GM21717 (cell line): ENCODE measurements at regions not wholly inside any gene's neighbourhood (a gene's known extent, or its start where the extent isn't known, plus 50 kb on each side); places are given as distances from the start of the nearest gene placed in this dataset.
"Not testable (repeated sequence)": the region's sequence is repeated elsewhere in the genome, so short reads cannot be mapped to it uniquely, and the experiment has no call there.

Experiments used
- ATAC-seq: cut with Tn5 transposase; IDR thresholded peaks from one replicate; pipeline ENCODE4 v1.9.1; 2021; ENCODE audit warnings: mild to moderate bottlenecking, moderate library complexity; ENCODE audit not compliant: unreplicated experiment

DNA sequence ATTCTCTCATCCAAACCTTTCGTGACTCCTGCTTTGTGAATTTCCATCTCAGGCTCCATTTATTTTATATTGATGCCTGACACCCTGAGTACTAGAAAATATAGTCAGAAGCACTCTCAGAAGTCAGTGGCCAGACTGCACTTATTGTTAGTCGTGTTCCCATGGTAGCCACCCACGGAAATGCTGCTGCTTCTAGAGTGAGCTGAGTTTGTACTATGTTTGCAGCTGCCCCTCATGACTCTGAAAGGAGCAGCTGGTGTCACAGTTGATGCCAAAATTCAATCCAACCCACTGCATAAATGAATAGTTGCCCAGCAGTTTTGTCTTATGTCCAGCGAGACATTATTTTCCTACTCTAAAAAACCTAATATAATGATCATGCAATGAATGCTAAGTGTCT lies 265.2 kb upstream of the SPHKAP start:
- no peak for ATAC-seq

DNA sequence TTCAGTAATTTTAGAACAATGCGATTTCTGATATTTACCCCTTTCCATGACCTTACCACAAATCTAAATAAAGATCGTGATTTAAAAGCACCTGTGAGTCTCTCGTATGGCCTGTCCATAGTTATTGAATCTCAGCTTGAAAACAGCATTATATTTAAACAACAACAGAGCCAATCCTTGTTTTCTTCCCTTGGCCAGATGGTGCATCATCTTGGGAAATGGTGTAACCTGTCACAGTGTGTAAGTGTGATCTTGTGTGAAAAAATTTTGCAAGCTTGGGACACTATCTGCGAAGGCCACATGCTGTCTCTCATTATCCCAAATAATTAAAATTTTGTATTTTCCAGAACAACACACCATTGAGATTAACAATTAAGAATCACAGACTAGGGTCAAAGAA lies 262.7 kb upstream of the SPHKAP start:
- no peak for ATAC-seq

DNA sequence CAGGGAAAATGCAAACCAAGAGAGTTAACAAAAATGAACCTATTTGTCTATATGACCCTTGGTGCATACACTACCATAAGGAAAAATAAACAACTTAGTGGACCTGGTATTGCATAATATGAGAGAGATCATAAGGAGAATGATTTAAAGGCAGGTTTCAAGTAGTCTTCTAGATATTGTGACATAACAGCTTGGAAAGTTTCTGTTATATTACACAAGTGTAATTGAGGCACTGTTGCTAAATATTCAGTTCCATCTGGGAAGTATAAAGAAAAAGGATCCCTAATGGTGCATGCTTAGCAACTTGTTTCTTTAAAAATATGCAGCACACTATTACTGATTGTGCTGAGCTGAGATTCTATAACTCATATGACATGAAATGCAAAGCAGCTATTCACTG lies 252.2 kb upstream of the SPHKAP start:
- no peak for ATAC-seq

DNA sequence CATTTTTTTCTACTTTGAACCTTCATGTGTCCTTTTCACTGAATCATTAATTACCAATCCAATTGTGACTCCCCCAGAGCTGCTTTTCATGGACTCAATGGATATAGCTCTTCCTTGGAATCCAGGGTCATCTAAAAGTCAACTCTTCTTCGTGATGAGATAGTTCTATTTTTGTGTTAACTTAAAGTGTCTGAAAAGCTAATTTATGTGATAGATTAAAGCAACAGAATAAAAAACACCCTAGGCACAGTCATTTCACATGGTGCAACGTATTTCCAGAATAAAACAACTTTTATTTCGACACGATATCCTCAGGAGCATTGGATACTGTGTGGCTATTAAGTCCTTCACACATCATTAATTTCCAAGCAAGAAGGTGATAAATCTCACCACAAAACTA lies 250.6 kb upstream of the SPHKAP start:
- ATAC-seq = no peak

DNA sequence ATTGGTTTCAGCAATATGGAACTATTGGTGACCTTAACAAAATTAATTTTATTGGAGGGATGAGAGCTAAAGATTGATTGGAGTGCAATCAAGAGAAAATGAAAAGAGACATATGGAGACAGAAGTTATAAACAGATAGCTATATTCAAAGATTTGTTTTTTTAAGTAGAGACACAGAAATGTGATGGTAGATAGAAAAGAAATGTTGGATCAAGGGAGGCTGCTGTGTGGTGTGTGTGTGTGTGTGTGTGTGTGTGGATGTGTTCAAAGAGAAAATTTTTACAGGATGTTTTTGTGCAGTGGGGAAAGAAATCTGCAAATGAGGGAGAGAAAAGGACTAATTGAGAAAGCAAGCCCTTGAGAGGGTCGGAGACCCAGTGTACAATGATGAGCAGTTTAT lies 249.5 kb upstream of the SPHKAP start:
- no peak for ATAC-seq

DNA sequence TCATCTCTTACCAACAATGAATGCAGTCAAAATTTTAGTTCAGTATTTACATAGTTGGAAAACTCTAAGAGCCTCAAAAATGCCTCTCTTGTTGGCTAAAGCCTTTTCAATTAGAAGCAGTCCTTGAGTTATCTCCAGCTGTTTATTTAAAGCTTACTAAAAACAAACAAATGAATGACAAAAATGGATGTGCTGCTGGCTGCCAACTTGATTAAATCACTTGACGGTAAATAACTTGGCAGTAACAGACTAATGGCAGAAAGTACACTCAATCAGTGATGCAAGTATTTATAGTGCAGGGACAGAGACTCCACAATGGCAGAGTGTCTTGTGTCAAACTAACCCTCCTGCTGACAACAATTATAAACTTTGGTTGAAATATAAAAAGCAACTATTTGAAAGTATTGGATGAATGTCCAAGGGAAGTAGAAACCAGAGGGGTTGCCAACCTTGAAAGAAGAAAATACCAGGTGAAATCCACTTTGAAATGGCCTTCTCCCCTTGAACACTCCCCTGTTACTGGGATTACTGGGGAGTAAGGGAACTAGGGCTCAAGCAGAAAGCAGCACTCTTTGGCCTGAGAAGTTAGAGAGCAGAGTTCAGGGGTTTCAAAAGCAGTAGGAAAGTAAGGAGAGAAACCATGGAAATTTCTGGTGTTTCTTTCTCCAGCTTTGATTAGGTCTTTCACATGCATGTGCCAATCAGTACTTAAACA lies 245.2 kb upstream of the SPHKAP start:
- no peak for ATAC-seq

DNA sequence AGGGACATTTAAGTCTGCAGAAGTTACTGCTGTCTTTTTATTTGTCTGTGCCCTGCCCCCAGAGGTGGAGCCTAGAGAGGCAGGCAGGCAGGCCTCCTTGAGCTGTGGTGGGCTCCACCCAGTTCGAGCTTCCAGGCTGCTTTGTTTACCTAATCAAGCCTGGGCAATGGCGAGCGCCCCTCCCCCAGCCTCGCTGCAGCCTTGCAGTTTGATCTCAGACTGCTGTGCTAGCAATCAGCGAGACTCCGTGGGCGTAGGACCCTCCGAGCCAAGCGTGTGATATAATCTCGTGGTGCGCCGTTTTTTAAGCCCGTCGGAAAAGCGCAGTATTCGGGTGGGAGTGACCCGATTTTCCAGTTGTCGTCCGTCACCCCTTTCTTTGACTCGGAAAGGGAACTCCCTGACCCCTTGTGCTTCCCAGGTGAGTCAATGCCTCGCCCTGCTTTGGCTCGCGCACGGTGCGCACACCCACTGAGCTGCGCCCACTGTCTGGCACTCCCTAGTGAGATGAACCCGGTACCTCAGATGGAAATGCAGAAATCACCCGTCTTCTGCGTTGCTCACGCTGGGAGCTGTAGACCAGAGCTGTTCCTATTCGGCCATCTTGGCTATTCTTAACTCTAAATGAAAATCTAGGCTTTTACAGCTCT lies 244.0 kb upstream of the SPHKAP start:
- not testable (repeated sequence) for ATAC-seq

DNA sequence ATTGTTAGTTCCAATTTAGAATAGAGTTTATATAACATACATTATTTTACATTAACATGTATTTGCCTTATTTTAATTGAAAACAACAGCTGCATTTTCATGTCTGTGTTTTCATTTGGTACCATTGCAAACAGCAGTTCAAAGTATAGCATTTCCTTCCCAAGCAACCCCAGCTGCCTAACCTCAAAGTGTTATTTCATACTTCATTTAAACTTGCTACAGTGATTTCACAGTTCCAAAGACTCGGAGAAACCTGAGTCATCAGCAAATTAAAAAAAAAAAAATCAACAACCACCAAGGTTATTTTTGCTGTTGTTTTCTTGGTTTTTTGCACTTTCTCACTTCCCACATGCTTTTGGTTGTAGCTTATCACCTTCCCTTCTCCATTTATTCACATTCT lies 236.5 kb upstream of the SPHKAP start:
- ATAC-seq = no peak

DNA sequence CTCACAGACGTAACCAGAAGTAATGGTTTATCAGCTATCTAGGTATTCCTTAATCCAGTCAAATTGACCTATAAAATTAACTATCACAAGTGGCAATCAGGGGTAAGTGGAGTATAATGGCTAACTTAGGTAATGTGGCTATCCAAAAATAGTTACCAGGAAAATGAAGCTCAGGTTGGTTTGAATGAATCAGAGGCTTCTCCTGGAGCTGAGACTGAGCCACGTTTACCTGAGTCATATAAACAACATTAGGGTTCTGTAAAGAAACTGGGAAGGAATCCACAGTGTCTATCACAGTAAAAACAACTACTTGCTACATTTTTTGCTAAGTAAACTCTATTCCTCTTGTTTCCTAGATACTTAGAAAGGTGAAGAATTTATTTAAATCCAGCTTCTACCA lies 236.0 kb upstream of the SPHKAP start:
- no peak for ATAC-seq

DNA sequence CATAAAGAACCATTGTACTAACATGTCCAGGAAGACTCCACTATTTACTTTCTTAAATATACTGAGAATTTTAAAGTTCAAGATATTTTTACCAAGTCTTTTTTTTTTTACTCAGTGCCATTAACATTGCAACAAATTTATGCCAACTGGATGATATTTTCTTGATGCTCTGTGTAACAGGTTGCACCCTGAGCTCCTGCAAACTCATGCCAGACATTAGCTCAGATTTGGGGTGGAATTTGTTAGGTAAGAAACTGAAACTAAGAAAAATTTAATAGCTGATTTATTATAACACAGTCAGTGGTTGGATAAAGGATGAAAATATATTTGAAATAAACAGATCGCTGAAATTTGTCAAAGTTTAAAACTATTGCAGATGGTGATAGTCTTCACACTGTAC lies 228.6 kb upstream of the SPHKAP start:
- ATAC-seq = no peak

DNA sequence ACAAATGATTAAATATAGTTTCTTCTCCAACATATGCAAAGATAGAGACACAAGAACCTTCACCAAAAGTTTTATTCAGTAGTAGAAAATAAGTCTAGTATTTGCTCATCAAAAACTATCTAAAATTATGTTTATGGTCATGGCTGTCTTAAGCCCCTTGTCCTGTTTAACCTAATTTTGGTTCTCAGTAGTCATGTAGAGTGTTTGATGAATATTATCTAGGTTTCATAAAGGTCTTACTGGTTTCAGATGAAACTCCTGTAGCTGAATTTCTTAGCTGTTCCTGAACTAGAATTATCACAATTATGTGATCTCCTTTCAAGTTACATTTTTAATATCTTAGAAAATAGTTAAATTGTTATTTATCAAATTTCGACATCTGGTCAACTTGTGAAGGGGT lies 228.0 kb upstream of the SPHKAP start:
- ATAC-seq = no peak

DNA sequence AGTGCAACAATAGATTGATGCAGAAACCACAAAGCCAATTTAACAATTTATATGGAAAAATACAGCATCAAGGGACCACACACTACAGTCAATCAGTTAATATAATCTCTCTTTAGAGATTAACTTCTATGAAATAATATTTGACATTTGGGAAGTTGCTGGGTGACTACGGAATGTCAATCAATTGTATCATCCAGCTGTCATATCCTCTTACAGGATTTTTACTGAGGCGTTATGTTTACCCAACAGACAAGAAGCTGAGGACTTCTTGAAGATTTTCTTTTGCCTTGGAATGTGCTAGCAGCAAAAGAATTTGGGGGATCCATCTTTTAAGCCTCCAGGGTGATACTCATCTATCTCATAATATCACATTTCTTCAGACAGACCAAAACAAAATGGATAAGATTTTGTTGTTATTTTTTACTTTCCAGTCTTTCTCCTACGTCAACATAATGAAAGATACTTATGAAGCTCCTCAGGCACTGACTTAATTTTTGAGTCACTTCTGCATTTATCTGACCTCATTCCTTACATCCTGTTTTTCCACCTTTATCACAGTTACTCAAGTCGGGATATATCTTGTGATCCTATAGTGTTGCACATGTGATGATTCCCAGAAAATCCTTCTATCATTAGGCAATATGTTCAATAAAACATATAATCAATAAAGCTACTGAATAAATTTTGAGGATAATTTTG lies 227.2 kb upstream of the SPHKAP start:
- no peak for ATAC-seq

DNA sequence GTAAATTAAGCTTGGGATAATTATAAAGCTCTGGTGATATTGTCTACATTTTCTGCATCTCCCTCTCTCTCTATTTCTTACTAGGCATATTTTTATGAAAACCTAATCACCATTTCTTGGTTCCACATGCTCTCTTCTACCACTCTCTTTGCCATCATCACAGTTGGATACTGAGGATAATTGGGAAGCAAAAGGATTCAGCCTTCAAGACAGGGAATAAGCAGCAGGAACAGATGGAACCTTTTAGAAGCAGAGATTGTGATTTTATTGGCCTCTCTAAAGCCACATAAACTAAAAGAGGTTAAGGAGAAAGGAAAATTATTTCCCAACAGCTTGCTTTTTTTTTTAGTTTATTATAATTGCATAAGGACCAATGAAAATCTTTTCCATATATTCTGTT lies 226.3 kb upstream of the SPHKAP start:
- no peak for ATAC-seq

DNA sequence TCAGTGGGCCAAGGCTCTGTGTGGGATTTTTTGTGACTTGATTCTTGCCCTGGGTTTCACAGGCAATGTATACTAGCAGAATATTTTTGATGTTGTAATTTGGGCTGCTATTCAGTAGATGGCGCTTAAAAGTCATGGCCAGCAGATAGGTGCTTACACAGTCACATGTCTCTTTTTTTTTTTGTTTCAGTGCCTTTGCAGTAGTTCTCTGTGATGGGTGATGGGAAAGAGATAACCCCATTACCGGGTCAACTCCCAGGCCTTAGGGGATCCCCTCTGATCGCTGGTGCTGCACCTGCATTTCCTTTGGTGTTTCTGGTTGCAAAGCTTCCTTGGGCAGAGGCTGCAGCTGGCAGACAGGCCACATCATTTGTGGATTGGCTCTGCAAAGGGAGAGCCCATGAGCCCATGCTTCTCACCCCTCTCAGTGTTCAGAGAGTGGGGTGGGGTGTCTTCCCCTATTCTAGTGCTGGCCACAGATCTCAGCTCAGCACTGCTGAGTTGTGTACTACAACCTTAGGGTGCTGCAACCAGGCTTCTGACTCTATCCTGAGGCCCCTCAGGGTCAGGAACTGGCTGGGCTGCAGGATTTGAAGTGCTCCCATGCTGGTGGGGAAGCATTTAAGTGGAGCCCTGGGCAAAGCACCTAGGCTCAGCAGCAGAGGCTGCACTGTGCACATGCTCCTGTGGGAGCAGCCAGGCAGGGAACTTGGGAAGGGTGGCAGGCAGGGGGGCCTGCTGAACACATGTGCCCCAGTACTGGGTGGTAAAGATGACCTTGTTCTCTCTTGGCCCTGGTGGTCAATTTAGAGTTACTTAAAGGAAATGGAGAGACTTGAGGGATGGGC lies 219.8 kb upstream of the SPHKAP start:
- peak; percentile 64 for ATAC-seq

DNA sequence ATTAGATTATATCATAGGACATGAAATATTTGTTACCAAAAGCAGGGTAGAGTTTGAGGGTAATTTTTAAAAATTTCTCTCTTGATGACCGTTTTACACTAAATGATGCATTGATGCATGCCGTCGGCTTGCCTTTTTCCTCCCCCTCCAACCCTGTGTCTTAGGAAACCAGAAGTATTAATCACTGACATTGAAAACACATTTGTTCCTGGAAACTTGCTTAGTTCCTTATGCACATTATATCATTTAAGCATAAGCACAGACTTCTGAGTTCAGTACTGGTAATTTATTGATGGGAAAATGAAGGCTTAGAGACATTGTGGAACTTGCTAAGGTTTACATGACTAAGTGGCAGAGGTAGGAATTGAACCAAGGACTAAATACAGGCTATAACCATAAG lies 206.3 kb upstream of the SPHKAP start:
- no peak for ATAC-seq

DNA sequence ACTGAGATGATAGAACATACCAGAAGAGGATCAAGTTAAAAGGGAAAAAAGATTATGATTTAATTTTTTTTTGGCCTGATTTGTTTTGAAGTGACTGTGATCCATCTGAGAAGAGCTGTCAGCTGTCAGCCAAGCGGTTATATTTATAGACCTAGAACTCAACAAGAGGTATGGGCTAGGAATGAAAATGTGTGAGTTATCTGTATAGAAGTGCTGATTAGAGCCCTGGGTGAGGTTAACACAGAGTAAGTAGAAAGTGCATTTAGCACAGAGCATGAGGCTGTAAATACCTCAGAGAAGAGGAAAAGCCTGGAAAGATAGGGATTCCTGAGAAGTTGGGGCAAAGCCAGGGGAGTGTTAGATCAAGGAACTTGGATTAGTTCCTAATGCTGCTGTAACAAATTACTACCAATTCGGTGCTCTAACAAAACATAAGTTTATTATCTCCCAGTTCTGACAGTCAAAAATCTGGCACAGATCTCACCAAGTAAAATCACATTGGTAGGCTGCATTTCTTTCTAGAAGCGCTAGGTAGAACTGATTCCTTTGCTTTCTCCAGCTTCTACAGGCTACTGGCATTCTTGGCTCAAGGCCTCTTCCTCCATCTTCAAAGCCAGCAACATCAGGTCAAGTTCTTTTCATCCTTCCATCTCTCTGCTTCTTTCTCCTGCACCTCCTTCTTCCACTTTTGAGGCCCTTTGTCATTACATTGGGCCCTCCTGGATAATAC lies 197.4 kb upstream of the SPHKAP start:
- ATAC-seq = no peak

DNA sequence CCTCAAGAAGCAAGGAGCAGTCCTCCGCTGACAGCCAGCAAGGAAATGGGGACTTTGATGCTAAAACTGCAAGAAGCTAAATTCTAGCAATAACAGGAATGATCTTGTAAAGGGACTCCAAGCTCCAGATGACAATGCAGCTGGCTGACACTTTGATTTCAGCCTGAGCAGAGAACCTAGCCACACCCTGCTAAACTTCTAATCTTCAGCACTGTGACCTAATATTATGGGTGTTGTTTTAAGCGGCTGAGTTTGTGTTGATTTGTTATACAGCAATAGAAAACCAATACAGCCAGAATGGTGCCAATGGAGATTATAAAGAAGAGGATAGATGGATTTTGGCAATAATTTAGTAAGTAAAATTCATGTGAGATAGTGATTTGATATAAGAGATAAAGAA lies 196.7 kb upstream of the SPHKAP start:
- no peak for ATAC-seq

DNA sequence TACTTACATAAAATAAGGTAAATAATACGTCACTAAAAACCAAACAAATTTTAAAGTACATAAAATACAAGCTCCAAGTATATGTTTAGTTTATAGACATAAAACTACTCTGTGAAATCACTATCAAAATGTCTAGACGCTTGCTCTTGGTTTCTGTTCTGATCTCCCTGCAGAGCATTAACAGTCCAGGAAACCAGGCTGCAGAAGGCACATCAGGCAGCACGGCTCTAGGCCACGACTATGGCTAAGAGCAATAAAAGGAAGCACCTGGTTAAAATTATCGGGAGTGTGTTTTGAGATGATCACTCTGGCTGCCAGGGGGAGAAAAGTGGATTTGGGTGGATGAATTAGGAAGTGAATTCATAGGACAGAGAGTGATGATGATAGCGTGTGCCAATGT lies 196.0 kb upstream of the SPHKAP start:
- ATAC-seq = no peak

DNA sequence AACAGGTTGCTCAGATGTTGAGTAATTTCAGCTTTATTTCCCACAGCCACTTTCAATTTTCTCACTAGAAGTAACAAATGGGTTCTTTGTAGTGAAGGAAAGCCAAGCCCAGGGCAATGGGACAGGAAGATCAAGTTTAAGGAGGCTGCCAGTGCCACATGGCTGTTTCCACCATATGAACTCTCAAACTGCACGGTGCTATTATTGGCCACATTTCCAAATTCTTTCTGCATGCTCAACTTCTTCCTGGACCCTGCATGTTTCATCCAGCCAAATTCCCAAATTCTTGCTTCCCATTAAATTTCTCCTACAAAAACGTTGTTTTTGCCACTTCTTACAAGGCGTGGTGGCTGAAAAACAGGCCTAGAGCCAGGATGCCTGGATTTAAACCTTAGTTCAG lies 193.3 kb upstream of the SPHKAP start:
- no peak for ATAC-seq

DNA sequence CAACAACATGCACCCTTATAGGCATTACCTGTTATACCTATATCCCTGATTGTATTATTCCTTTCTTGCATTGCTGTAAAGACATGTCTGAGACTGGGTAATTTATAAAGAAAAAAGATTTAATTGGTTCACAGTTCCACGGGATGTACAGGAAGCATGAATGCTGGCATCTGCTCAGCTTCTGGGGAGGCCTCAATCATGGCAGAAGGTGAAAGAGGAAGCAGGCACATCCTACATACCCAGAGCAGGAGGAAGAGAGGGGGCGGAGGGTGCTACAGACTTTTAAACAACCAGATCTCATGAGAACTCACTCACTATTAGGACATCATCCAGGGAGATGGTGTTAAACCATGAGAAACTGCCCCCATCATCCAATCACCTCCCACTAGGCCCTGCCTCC lies 191.7 kb upstream of the SPHKAP start:
- ATAC-seq = no peak

DNA sequence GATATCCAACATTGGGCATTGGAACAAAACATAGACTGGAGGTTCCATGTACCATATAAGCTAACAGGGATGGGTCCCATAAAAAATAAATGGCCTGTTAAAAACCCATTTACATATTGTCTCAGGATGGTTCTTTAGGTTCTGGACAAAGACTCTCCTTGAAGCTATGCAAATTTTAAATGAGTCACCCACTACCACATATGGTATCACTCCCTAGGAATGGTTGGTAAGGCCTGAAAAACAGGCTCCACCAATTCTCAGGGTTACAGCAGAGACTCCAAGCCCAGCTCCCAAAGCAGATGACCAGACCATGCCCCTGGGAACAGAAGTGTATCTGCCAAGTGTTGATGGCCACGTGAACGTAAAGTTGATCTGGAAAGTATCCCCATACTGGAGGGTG lies 190.7 kb upstream of the SPHKAP start:
- ATAC-seq = no peak
